ENCODE measurements at regions not wholly inside any gene's neighbourhood (a gene's known extent, or its start where the extent isn't known, plus 50 kb on each side); places are given as distances from the start of the nearest gene placed in this dataset.
"Not testable (repeated sequence)": the region's sequence is repeated elsewhere in the genome, so short reads cannot be mapped to it uniquely, and the experiment has no call there.

GRCh38 chr10:90028312-90028711, 326.9 kb downstream of the KIF20B start:
- Histone ChIP-seq H3K27ac (no peak overlapping the region), H3K4me1 (ENCODE audit: low read depth, poor library complexity, severe bottlenecking) (peaks cover 4% of the 10 kb centered on the region), H3K79me2 (ENCODE audit: insufficient read depth, low read depth) (no peaks in the 10 kb centered on the region), H3K4me2 (no peak overlapping the region), H3K4me3 (IDR thresholded peaks at IDR 0.05; ENCODE audit: insufficient read depth, low read depth, low read length) (no peak overlapping the region), H2AFZ (ENCODE audit: low read depth) (no peak overlapping the region), H3K27me3 (ENCODE audit: insufficient read depth, low read depth) (no peaks in the 10 kb centered on the region), H4K20me1 (ENCODE audit: insufficient read depth) (no peaks in the 10 kb centered on the region), H3K36me3 (ENCODE audit: insufficient read depth) (no peaks in the 10 kb centered on the region), H3K9ac (no peak overlapping the region)
- no peak for TF ChIP-seq CTCF (conservative IDR thresholded peaks at IDR 0.05; ENCODE audit: low read depth, low read length)

DNA sequence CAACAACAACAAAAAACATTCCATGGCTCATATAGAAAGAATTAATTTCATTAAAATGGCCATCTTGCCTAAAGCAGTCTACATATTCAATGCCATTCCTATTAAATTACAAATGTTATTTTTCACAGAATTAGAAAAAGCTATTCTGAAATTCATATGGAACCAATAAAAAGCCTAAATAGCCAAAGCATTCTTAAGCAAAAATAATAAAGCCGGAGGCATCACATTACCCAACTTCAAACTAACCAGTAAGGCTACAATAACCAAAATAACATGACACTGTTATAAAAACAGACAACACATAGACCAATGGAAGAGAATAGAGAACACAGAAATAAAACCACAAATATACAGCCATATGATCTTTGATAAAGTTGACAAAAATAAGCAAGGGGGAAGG, 330.4 kb downstream of the KIF20B start:
- Histone ChIP-seq H3K9ac (no peak overlapping the region), H3K4me1 (ENCODE audit: low read depth, poor library complexity, severe bottlenecking) (no peaks in the 10 kb centered on the region), H3K27ac (no peak overlapping the region), H2AFZ (ENCODE audit: low read depth) (no peak overlapping the region), H3K27me3 (ENCODE audit: insufficient read depth, low read depth) (no peaks in the 10 kb centered on the region), H3K4me3 (IDR thresholded peaks at IDR 0.05; ENCODE audit: insufficient read depth, low read depth, low read length) (no peak overlapping the region), H4K20me1 (ENCODE audit: insufficient read depth) (no peaks in the 10 kb centered on the region), H3K36me3 (ENCODE audit: insufficient read depth) (no peaks in the 10 kb centered on the region), H3K79me2 (ENCODE audit: insufficient read depth, low read depth) (no peaks in the 10 kb centered on the region), H3K4me2 (no peak overlapping the region)
- TF ChIP-seq CTCF (conservative IDR thresholded peaks at IDR 0.05; ENCODE audit: low read depth, low read length): no peak

DNA sequence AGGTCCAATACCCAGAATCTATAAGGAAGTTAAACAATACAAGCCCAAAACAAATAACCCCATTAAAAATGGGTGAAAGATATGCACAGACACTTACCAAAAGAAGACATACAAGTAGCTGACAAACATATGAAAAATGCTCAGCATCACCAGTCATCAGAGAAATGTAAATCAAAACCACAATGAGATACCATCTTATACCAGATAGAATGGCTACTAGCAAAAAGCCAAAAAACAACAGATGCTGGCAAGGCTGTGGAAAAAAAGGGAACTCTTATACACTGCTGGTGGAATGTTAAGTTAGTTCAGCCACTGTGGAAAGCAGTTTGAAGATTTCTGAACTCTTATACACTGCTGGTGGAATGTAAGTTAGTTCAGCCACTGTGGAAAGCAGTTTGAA, 331.1 kb downstream of the KIF20B start:
- Histone ChIP-seq H3K27ac (no peak overlapping the region), H3K4me3 (IDR thresholded peaks at IDR 0.05; ENCODE audit: insufficient read depth, low read depth, low read length) (no peak overlapping the region), H3K9ac (no peak overlapping the region), H2AFZ (ENCODE audit: low read depth) (no peak overlapping the region), H3K36me3 (ENCODE audit: insufficient read depth) (no peaks in the 10 kb centered on the region), H3K4me1 (ENCODE audit: low read depth, poor library complexity, severe bottlenecking) (no peaks in the 10 kb centered on the region), H3K79me2 (ENCODE audit: insufficient read depth, low read depth) (no peaks in the 10 kb centered on the region), H3K4me2 (no peak overlapping the region), H4K20me1 (ENCODE audit: insufficient read depth) (no peaks in the 10 kb centered on the region), H3K27me3 (ENCODE audit: insufficient read depth, low read depth) (no peaks in the 10 kb centered on the region)
- no peak for TF ChIP-seq CTCF (conservative IDR thresholded peaks at IDR 0.05; ENCODE audit: low read depth, low read length)

DNA sequence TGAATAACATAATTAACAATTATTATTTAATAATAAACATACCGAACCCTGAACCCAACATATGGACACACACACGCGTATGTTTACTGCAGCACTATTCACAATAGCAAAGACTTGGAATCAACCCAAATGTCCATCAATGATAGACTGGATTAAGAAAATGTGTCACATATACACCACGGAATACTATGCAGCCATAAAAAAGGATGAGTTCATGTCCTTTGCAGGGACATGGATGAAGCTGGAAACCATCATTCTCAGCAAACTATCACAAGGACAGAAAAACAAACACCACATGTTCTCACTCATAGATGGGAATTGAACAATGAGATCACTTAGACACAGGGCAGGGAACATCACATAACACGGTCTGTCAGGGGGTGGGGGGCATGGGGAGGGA, 333.5 kb downstream of the KIF20B start:
- H3K79me2 ChIP-seq (ENCODE audit: insufficient read depth, low read depth); H3K4me1 ChIP-seq (ENCODE audit: low read depth, poor library complexity, severe bottlenecking); H2AFZ ChIP-seq (ENCODE audit: low read depth); H3K9ac ChIP-seq; H3K27ac ChIP-seq; H3K4me2 ChIP-seq; H3K36me3 ChIP-seq (ENCODE audit: insufficient read depth); H3K4me3 ChIP-seq (IDR thresholded peaks at IDR 0.05; ENCODE audit: insufficient read depth, low read depth, low read length); H3K27me3 ChIP-seq (ENCODE audit: insufficient read depth, low read depth); H4K20me1 ChIP-seq (ENCODE audit: insufficient read depth): not testable (repeated sequence)

DNA sequence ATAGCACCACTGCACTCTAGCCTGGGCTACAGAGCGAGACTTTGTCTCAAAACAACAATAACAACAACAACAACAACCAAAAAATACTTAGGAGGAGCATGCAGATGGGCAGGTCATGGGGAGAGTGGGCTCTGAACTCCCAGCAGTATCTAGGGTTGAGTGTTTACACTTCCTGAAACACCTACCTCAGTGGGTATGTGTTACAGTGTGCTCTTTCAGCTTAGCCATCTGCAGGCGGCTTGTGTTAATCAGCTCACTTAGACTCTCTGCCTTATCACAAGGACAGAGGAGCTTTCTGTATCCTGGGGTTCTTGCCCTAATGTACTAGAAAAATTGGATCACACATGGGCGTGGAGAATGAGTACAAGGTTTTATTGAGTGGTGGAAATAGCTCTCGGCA, 340.2 kb downstream of the KIF20B start:
- no peak overlapping the region for H3K27ac ChIP-seq
- H3K36me3 ChIP-seq (ENCODE audit: insufficient read depth): no peaks in the 10 kb centered on the region
- H4K20me1 ChIP-seq (ENCODE audit: insufficient read depth): no peaks in the 10 kb centered on the region
- no peak overlapping the region for H3K4me2 ChIP-seq
- no peak overlapping the region for H3K9ac ChIP-seq
- H3K4me1 ChIP-seq (ENCODE audit: low read depth, poor library complexity, severe bottlenecking): peaks cover 24% of the 10 kb centered on the region
- no peaks in the 10 kb centered on the region for H3K79me2 ChIP-seq (ENCODE audit: insufficient read depth, low read depth)
- TF ChIP-seq CTCF (conservative IDR thresholded peaks at IDR 0.05; ENCODE audit: low read depth, low read length): no peak
- H3K4me3 ChIP-seq (IDR thresholded peaks at IDR 0.05; ENCODE audit: insufficient read depth, low read depth, low read length): no peak overlapping the region
- H3K27me3 ChIP-seq (ENCODE audit: insufficient read depth, low read depth): no peaks in the 10 kb centered on the region
- H2AFZ ChIP-seq (ENCODE audit: low read depth): no peak overlapping the region

Measured in KMS-11 (cell line).